ENCODE measurements at regions not wholly inside any gene's neighbourhood (a gene's known extent, or its start where the extent isn't known, plus 50 kb on each side); places are given as distances from the start of the nearest gene placed in this dataset.

- DNase-seq (ENCODE audit: low spot score in 2 of 2): no peak
- TF ChIP-seq EP300 (IDR thresholded peaks at IDR 0.05) (peak; percentile 82 to 99), POLR2A (IDR thresholded peaks at IDR 0.05) (peak in 1 of 2 donors; percentile 19), CTCF (IDR thresholded peaks at IDR 0.05) (no peak)
- Histone ChIP-seq H3K36me3 (no peaks in the 10 kb centered on the region), H3K27me3 (no peaks in the 10 kb centered on the region), H3K9me3 (no peaks in the 10 kb centered on the region), H3K4me1 (peaks cover 0 to 24% (median 13%) of the 10 kb centered on the region in 4 donors), H3K27ac (peak overlapping the region; percentile 22 to 88 (median 76)), H3K4me3 (no peak overlapping the region)
- WGBS, 2 donors: 35 to 39% methylated on average over 6 of the region's 6 CpGs
Measured at GRCh38 chr2:136238286-136239078, 120.5 kb upstream of the CXCR4 start.

- Histone ChIP-seq H3K4me1 (peaks cover 0 to 31% (median 13%) of the 10 kb centered on the region in 4 donors), H3K4me3 (no peak overlapping the region), H3K27ac (no peak overlapping the region), H3K27me3 (no peaks in the 10 kb centered on the region), H3K9me3 (no peaks in the 10 kb centered on the region), H3K36me3 (no peaks in the 10 kb centered on the region)
- 50 to 57% methylated on average over 4 of the region's 4 CpGs for WGBS, 2 donors
- TF ChIP-seq CTCF (IDR thresholded peaks at IDR 0.05): no peak
- TF ChIP-seq EP300 (IDR thresholded peaks at IDR 0.05): no peak
- no peak for TF ChIP-seq POLR2A (IDR thresholded peaks at IDR 0.05)
- no peak for DNase-seq (ENCODE audit: low spot score in 2 of 2)
Measured at GRCh38 chr2:136236019-136236418, 118.1 kb upstream of the CXCR4 start.

- no peaks in the 10 kb centered on the region for H3K36me3 ChIP-seq
- H3K4me3 ChIP-seq: no peak overlapping the region
- peaks cover 0 to 31% (median 13%) of the 10 kb centered on the region in 4 donors for H3K4me1 ChIP-seq
- 51 to 64% methylated on average over 4 of the region's 4 CpGs for WGBS, 2 donors
- H3K27me3 ChIP-seq: no peaks in the 10 kb centered on the region
- no peaks in the 10 kb centered on the region for H3K9me3 ChIP-seq
- DNase-seq (ENCODE audit: low spot score in 2 of 2): no peak
- H3K27ac ChIP-seq: no peak overlapping the region
- TF ChIP-seq EP300 (IDR thresholded peaks at IDR 0.05) (no peak), CTCF (IDR thresholded peaks at IDR 0.05) (no peak), POLR2A (IDR thresholded peaks at IDR 0.05) (no peak)
Measured at GRCh38 chr2:136235546-136235945, 117.6 kb upstream of the CXCR4 start.

GRCh38 chr2:136234261-136234660, 116.3 kb upstream of the CXCR4 start:
- 90 to 94% methylated on average over 7 of the region's 7 CpGs for WGBS, 2 donors
- no peak for DNase-seq (ENCODE audit: low spot score in 2 of 2)
- H3K36me3 ChIP-seq: no peaks in the 10 kb centered on the region
- no peak overlapping the region for H3K4me3 ChIP-seq
- H3K27me3 ChIP-seq: no peaks in the 10 kb centered on the region
- no peaks in the 10 kb centered on the region for H3K9me3 ChIP-seq
- H3K27ac ChIP-seq: no peak overlapping the region
- TF ChIP-seq POLR2A (IDR thresholded peaks at IDR 0.05): no peak
- no peak for TF ChIP-seq CTCF (IDR thresholded peaks at IDR 0.05)
- TF ChIP-seq EP300 (IDR thresholded peaks at IDR 0.05): no peak
- H3K4me1 ChIP-seq: peaks cover 0 to 31% (median 10%) of the 10 kb centered on the region in 4 donors

- H3K36me3 ChIP-seq: no peaks in the 10 kb centered on the region
- TF ChIP-seq POLR2A (IDR thresholded peaks at IDR 0.05) (no peak), EP300 (IDR thresholded peaks at IDR 0.05) (no peak), CTCF (IDR thresholded peaks at IDR 0.05) (no peak)
- DNase-seq (ENCODE audit: low spot score in 2 of 2): no peak
- no peak overlapping the region for H3K4me3 ChIP-seq
- peaks cover 0 to 22% (median 5%) of the 10 kb centered on the region in 4 donors for H3K4me1 ChIP-seq
- H3K27me3 ChIP-seq: no peaks in the 10 kb centered on the region
- no peaks in the 10 kb centered on the region for H3K9me3 ChIP-seq
- no peak overlapping the region for H3K27ac ChIP-seq
Measured at GRCh38 chr2:136233298-136233697, 115.3 kb upstream of the CXCR4 start.

All from tibial nerve (tissue), 4 donors.